ENCODE measurements at regions not wholly inside any gene's neighbourhood (a gene's known extent, or its start where the extent isn't known, plus 50 kb on each side); places are given as distances from the start of the nearest gene placed in this dataset.

DNA sequence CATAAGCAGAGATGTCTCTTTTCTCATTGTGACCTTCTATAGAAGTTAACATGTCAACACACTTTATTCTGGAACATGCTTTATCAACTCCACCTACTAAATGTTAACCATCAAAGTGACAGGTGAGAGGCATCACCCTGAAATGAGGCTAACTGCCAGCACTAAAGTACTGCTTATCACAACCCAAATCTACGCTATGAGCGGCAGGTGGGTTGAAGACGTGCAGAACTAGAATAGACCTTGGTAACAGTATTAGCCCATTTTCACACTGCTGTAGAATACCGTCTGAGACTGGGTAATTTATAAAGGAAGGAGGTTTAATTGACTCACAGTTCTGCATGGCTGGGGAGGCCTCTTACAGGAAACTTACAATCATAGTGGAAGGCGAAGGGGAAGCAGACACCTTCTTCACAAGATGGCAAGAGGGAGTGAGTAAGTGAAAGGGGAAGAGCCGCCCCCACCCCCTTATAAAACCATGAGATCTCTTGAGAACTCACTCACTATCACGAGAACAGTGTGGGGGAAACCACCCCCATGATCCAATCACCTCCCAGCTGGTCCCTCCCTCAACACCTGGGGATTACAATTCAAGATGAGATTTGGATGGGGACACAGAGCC, 359.0 kb downstream of the SEC23A start:
- no peak overlapping the region for H3K4me3 ChIP-seq (ENCODE audit: low read depth, low read length)
- Mint-ChIP-seq H3K27ac (ENCODE audit: unreplicated experiment) (no peak overlapping the region), H3K27me3 (ENCODE audit: insufficient read depth, unreplicated experiment) (peaks cover 3% of the 10 kb centered on the region), H3K36me3 (ENCODE audit: insufficient read depth, unreplicated experiment) (no peaks in the 10 kb centered on the region), H3K4me3 (ENCODE audit: unreplicated experiment) (no peak overlapping the region), H3K9me3 (ENCODE audit: unreplicated experiment) (no peaks in the 10 kb centered on the region), H3K4me1 (ENCODE audit: low read depth, unreplicated experiment) (no peaks in the 10 kb centered on the region)
- DNase-seq: no peak
- POLR2A ChIA-PET: no interaction called here
- no peaks in the 10 kb centered on the region for H3K4me1 ChIP-seq
- no peaks in the 10 kb centered on the region for H3K27me3 ChIP-seq (replicated peaks; ENCODE audit: control insufficient read depth, insufficient read depth, low read length)
- no peaks in the 10 kb centered on the region for H3K9me3 ChIP-seq
- intact Hi-C loops (cut with micrococcal nuclease; ENCODE audit: unreplicated experiment): no loop called here
- TF ChIP-seq, protein P1, sequence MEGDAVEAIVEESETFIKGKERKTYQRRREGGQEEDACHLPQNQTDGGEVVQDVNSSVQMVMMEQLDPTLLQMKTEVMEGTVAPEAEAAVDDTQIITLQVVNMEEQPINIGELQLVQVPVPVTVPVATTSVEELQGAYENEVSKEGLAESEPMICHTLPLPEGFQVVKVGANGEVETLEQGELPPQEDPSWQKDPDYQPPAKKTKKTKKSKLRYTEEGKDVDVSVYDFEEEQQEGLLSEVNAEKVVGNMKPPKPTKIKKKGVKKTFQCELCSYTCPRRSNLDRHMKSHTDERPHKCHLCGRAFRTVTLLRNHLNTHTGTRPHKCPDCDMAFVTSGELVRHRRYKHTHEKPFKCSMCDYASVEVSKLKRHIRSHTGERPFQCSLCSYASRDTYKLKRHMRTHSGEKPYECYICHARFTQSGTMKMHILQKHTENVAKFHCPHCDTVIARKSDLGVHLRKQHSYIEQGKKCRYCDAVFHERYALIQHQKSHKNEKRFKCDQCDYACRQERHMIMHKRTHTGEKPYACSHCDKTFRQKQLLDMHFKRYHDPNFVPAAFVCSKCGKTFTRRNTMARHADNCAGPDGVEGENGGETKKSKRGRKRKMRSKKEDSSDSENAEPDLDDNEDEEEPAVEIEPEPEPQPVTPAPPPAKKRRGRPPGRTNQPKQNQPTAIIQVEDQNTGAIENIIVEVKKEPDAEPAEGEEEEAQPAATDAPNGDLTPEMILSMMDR (IDR thresholded peaks at IDR 0.05; ENCODE audit: insufficient read depth in 1 of 2, low read depth in 1 of 2, low read length in 1 of 2, severe bottlenecking in 1 of 2, unreplicated experiment in 1 of 2): no peak
- CTCF ChIA-PET: no interaction called here
- no TSS peak for BruUV-seq (replicated peaks)
- H3K36me3 ChIP-seq (ENCODE audit: control insufficient read depth, insufficient read depth, low read length): no peaks in the 10 kb centered on the region

DNA sequence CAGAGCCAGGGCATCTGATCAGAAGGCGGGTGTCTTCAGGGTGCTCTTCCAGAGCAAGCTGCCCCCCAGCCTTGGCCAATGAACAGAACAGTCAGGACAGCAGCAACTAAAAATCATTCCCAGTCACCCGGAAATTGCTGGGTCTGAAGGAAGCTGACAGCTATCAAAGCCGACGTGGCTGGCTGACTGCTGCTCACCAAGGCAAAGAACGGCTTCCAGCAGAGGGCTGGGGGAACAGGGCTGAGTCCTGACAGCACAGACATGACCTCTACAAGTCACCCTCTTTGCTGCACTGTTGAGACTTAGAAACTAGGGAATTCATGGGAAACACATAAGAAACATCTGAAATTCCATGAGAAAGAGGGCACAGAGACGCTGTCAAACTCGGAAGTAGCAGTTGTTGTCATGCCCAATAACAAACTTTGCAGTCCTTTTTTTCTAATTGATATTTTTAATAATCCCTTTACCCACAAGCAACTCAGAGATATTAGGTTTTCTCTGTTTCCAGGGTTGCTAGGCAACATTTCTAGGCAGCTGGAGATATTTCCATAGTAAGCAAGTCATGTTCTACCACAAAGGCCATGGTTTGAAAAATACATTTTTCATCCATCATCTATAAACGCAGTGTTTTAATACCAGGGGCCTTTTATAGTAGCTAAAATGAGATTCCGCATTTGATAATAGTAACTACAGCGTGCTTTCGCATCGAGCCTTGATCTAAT, 365.2 kb downstream of the SEC23A start:
- Histone ChIP-seq H3K27me3 (replicated peaks; ENCODE audit: control insufficient read depth, insufficient read depth, low read length) (no peaks in the 10 kb centered on the region), H3K4me1 (no peaks in the 10 kb centered on the region), H3K9me3 (no peaks in the 10 kb centered on the region; the same call in 1 of the 2 replicates), H3K4me3 (ENCODE audit: low read depth, low read length) (no peak overlapping the region), H3K36me3 (ENCODE audit: control insufficient read depth, insufficient read depth, low read length) (no peaks in the 10 kb centered on the region)
- intact Hi-C loops (cut with micrococcal nuclease; ENCODE audit: unreplicated experiment): no loop called here
- no TSS peak for BruUV-seq (replicated peaks)
- Mint-ChIP-seq H3K4me1 (ENCODE audit: low read depth, unreplicated experiment) (no peaks in the 10 kb centered on the region), H3K27me3 (ENCODE audit: insufficient read depth, unreplicated experiment) (peaks cover 3% of the 10 kb centered on the region), H3K27ac (ENCODE audit: unreplicated experiment) (no peak overlapping the region), H3K9me3 (ENCODE audit: unreplicated experiment) (no peaks in the 10 kb centered on the region), H3K36me3 (ENCODE audit: insufficient read depth, unreplicated experiment) (no peaks in the 10 kb centered on the region), H3K4me3 (ENCODE audit: unreplicated experiment) (no peak overlapping the region)
- ChIA-PET CTCF (no interaction called here), POLR2A (no interaction called here)
- DNase-seq: no peak
- TF ChIP-seq, protein P1 (IDR thresholded peaks at IDR 0.05; ENCODE audit: insufficient read depth in 1 of 2, low read depth in 1 of 2, low read length in 1 of 2, severe bottlenecking in 1 of 2, unreplicated experiment in 1 of 2): no peak

DNA sequence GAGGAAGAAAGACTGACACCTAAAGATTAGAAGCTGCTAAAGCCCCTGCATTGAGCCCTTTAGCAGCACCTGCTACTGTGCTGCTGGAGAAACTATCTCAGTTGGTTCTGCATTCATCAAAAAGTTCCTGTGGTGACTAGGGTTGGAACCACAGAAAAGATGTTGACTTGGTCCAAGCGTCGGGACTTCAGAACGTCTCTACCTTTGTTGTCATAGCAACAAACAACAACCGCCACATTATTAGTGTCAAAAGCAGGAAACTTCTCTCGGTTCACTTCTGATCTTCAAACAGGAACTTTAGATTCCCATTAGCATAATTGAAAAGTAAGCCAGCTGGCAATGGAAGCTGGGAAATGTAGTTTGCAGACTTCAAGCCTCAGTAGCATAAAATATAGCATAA, 368.0 kb downstream of the SEC23A start:
- H3K4me3 Mint-ChIP-seq (ENCODE audit: unreplicated experiment): no peak overlapping the region
- H3K27me3 Mint-ChIP-seq (ENCODE audit: insufficient read depth, unreplicated experiment): peaks cover 4% of the 10 kb centered on the region
- H3K4me3 ChIP-seq (ENCODE audit: low read depth, low read length): no peak overlapping the region
- no TSS peak for BruUV-seq (replicated peaks)
- no peaks in the 10 kb centered on the region for H3K36me3 ChIP-seq (ENCODE audit: control insufficient read depth, insufficient read depth, low read length)
- H3K9me3 ChIP-seq: no peaks in the 10 kb centered on the region; the same call in 1 of the 2 replicates
- TF ChIP-seq, protein P1 (IDR thresholded peaks at IDR 0.05; ENCODE audit: insufficient read depth in 1 of 2, low read depth in 1 of 2, low read length in 1 of 2, severe bottlenecking in 1 of 2, unreplicated experiment in 1 of 2): no peak
- H3K36me3 Mint-ChIP-seq (ENCODE audit: insufficient read depth, unreplicated experiment): no peaks in the 10 kb centered on the region
- no peaks in the 10 kb centered on the region for H3K4me1 Mint-ChIP-seq (ENCODE audit: low read depth, unreplicated experiment)
- H3K27me3 ChIP-seq (replicated peaks; ENCODE audit: control insufficient read depth, insufficient read depth, low read length): no peaks in the 10 kb centered on the region
- H3K27ac Mint-ChIP-seq (ENCODE audit: unreplicated experiment): no peak overlapping the region
- no peak for DNase-seq
- ChIA-PET POLR2A (no interaction called here), CTCF (no interaction called here)
- H3K9me3 Mint-ChIP-seq (ENCODE audit: unreplicated experiment): no peaks in the 10 kb centered on the region
- intact Hi-C loops (cut with micrococcal nuclease; ENCODE audit: unreplicated experiment): no loop called here
- no peaks in the 10 kb centered on the region for H3K4me1 ChIP-seq

Data from Caco-2 (cell line).